ENCODE measurements at regions not wholly inside any gene's neighbourhood (a gene's known extent, or its start where the extent isn't known, plus 50 kb on each side); places are given as distances from the start of the nearest gene placed in this dataset.

DNA sequence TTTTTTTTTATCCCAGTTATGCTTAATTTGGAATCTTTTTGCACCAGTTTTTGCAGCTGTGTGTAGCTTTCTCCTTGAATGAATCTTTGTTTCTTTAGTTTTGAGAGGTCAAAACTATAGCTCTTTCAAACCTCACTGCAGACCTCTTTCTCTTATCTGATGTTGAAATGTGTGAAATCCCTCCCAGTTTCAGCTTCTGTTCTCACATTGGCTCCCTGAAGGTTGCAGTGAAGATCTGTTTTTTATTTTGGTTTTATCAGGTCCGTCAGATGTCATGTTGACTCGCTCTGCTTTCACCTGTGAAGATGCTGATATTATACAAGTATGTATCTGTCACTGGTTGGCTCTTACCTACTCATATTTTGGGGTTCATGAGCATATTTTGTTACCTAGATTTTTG, 372.0 kb downstream of the RFC3 start:
- Histone ChIP-seq H3K27me3 (ENCODE audit: control insufficient read depth, insufficient read depth, low read length) (no peaks in the 10 kb centered on the region), H3K4me3 (ENCODE audit: low read depth, low read length) (no peak overlapping the region), H2AFZ (no peak overlapping the region), H3K27ac (no peak overlapping the region), H3K36me3 (ENCODE audit: control insufficient read depth, insufficient read depth, low read length) (no peaks in the 10 kb centered on the region), H3K9me3 (ENCODE audit: control insufficient read depth, low read length) (no peaks in the 10 kb centered on the region), H3K4me2 (ENCODE audit: low read length) (no peak overlapping the region), H3K79me2 (no peaks in the 10 kb centered on the region), H3K4me1 (no peaks in the 10 kb centered on the region), H3K9ac (no peak overlapping the region)
- TF ChIP-seq, protein P1, sequence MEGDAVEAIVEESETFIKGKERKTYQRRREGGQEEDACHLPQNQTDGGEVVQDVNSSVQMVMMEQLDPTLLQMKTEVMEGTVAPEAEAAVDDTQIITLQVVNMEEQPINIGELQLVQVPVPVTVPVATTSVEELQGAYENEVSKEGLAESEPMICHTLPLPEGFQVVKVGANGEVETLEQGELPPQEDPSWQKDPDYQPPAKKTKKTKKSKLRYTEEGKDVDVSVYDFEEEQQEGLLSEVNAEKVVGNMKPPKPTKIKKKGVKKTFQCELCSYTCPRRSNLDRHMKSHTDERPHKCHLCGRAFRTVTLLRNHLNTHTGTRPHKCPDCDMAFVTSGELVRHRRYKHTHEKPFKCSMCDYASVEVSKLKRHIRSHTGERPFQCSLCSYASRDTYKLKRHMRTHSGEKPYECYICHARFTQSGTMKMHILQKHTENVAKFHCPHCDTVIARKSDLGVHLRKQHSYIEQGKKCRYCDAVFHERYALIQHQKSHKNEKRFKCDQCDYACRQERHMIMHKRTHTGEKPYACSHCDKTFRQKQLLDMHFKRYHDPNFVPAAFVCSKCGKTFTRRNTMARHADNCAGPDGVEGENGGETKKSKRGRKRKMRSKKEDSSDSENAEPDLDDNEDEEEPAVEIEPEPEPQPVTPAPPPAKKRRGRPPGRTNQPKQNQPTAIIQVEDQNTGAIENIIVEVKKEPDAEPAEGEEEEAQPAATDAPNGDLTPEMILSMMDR (IDR thresholded peaks at IDR 0.05), result no peak

DNA sequence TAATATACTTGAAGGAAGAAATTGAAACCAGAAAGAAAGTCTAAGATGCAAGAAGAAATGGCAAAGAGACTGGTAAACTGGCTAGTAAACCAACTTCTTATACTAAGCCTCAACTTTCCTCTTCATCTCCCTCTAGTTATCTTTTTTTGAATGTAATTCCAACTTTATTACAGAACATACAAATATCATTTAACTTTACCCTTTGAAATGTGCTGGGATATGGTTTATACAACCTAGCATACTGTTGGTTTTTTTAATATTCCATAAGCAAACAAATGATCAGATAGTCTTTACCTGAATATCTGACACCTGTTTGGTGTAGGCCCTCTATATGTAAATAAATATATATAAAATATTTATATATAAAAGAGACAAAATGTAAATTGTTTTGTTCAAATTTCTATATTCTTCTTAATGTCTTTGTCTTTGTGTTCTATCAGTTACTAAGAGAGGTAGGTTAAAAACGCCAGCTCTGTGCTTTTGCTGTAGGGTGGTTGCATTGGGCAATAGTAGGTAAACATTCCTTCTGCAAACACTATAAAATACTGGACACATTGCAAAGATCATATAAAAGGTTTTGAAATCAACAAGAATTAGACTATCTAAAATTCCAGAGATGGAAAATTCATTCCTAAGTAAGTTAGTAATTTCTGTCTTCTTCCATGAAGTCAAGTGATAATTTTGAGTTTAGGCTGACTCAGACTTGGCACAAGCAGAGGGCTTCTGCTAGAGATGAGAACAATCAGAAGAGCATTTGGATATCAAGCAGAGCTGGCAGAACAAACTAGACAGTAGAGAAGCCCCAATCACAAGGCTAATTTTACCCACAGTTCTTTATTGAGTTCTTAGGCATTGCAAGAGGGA, 383.3 kb downstream of the RFC3 start:
- no peaks in the 10 kb centered on the region for H3K79me2 ChIP-seq
- H3K9me3 ChIP-seq (ENCODE audit: control insufficient read depth, low read length), result no peaks in the 10 kb centered on the region
- TF ChIP-seq, protein P1 (IDR thresholded peaks at IDR 0.05), result no peak
- H3K4me3 ChIP-seq (ENCODE audit: low read depth, low read length), result no peak overlapping the region
- no peaks in the 10 kb centered on the region for H3K4me1 ChIP-seq
- no peak overlapping the region for H3K4me2 ChIP-seq (ENCODE audit: low read length)
- no peaks in the 10 kb centered on the region for H3K36me3 ChIP-seq (ENCODE audit: control insufficient read depth, insufficient read depth, low read length)
- H2AFZ ChIP-seq, result no peak overlapping the region
- H3K27ac ChIP-seq, result no peak overlapping the region
- H3K27me3 ChIP-seq (ENCODE audit: control insufficient read depth, insufficient read depth, low read length), result no peaks in the 10 kb centered on the region
- H3K9ac ChIP-seq, result no peak overlapping the region

DNA sequence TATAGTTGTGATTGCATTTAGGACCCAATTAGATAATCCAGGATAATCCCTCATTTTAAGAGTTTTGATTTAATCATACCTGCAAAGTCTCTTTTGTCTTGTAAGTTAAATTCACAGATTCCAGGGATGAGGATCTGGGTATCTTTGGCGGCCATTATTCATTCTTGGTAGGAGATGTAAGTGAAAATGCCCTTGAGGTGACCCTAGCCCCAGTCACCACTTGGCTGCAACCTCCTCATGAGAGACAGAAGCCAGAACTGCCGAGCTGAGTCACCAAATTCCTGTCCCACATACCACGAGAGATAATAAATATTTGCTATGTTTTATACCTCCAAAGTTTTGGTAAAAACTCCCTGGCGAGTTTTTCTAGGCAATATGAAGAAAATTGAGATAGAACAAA, 389.4 kb downstream of the RFC3 start:
- Histone ChIP-seq H3K27me3 (ENCODE audit: control insufficient read depth, insufficient read depth, low read length) (no peaks in the 10 kb centered on the region), H3K4me1 (no peaks in the 10 kb centered on the region), H3K9me3 (ENCODE audit: control insufficient read depth, low read length) (no peaks in the 10 kb centered on the region), H2AFZ (no peak overlapping the region), H3K9ac (no peak overlapping the region), H3K27ac (no peak overlapping the region), H3K4me2 (ENCODE audit: low read length) (no peak overlapping the region), H3K36me3 (ENCODE audit: control insufficient read depth, insufficient read depth, low read length) (no peaks in the 10 kb centered on the region), H3K79me2 (no peaks in the 10 kb centered on the region), H3K4me3 (ENCODE audit: low read depth, low read length) (no peak overlapping the region)
- TF ChIP-seq, protein P1 (IDR thresholded peaks at IDR 0.05), result no peak

DNA sequence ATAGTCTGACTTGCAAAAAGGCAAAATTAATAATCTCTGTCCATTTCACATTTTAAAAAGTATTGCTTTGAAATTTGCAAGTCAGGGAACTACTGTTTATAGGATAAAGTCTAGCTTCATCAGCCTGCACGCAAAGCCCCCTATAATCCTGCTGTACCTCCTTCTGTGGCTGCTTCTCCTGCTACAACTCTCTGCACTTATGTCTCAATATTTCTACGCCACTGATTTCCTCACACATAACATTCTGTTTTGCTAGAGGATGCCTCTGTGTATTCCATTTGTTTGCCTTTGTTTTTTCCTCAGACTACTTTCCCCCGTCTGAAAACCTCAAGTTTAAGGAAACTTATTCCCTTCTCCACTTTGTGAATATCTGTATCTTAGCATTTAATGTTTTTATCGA, 389.9 kb downstream of the RFC3 start:
- Histone ChIP-seq H3K4me1 (no peaks in the 10 kb centered on the region), H3K36me3 (ENCODE audit: control insufficient read depth, insufficient read depth, low read length) (no peaks in the 10 kb centered on the region), H3K4me2 (ENCODE audit: low read length) (no peak overlapping the region), H3K27me3 (ENCODE audit: control insufficient read depth, insufficient read depth, low read length) (no peaks in the 10 kb centered on the region), H3K9me3 (ENCODE audit: control insufficient read depth, low read length) (no peaks in the 10 kb centered on the region), H3K4me3 (ENCODE audit: low read depth, low read length) (no peak overlapping the region), H3K79me2 (no peaks in the 10 kb centered on the region), H3K9ac (no peak overlapping the region), H2AFZ (no peak overlapping the region), H3K27ac (no peak overlapping the region)
- TF ChIP-seq, protein P1 (IDR thresholded peaks at IDR 0.05), result no peak

DNA sequence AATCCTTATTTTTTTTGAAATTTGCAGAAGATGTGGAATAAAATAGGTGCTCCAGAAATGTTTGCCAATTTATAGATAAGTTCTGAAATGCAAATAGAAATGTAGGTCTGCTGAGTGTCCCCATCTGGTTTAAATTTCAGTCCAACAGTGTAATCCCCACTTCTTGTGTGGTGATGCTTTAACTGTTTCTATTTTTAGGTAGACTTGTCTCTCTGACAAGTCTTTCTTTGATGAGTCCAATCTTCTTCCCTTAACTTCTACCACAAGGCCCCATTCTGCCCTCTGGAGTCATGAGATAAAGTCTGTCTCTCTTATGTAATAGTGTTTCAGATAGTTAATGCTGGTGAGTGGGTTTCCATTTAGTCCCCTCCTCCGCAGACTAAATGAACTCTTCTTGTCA, 390.4 kb downstream of the RFC3 start:
- Histone ChIP-seq H2AFZ (no peak overlapping the region), H3K27ac (no peak overlapping the region), H3K9me3 (ENCODE audit: control insufficient read depth, low read length) (no peaks in the 10 kb centered on the region), H3K79me2 (no peaks in the 10 kb centered on the region), H3K36me3 (ENCODE audit: control insufficient read depth, insufficient read depth, low read length) (no peaks in the 10 kb centered on the region), H3K4me2 (ENCODE audit: low read length) (no peak overlapping the region), H3K4me1 (no peaks in the 10 kb centered on the region), H3K4me3 (ENCODE audit: low read depth, low read length) (no peak overlapping the region), H3K9ac (no peak overlapping the region), H3K27me3 (ENCODE audit: control insufficient read depth, insufficient read depth, low read length) (no peaks in the 10 kb centered on the region)
- TF ChIP-seq, protein P1 (IDR thresholded peaks at IDR 0.05), result no peak
